K562 (cell line): ENCODE measurements at regions not wholly inside any gene's neighbourhood (a gene's known extent, or its start where the extent isn't known, plus 50 kb on each side); places are given as distances from the start of the nearest gene placed in this dataset.

ENCODE experiments used
- ATAC-seq: fragments of 200-7000 bp; cut with Tn5 transposase; 3 replicates; pipeline ENCODE4 v1.9.1; 2020; ENCODE audit warnings: moderate library complexity
- BruUV-seq: library from RNA; stranded (reverse); fragments of 400-500 nt; replicated peaks from 2 replicates; lab custom pipeline; 2021; lab: Mats Ljungman, UMichigan
- CTCF ChIA-PET: fragments of 300-600 bp; formaldehyde crosslinking; extraction: SDS; loops from one replicate; lab custom pipeline; 2021; ENCODE audit warnings: low intra/inter-chr PET ratio; lab: Yijun Ruan, JAX
- POLR2A ChIA-PET: fragments of 300-600, 350-650 bp; sonication (Branson Sonifier 250); formaldehyde crosslinking; extraction: SDS; loops from one replicate; lab custom pipeline; 2021; ENCODE audit warnings: antibody characterized with exemption, inconsistent platforms; lab: Yijun Ruan, JAX
- DNase-seq, 4 experiments: peaks; one replicate each; pipeline versions ENCODE4 v3.0.0 to v3.0.0-alpha.2; 2011 to 2018; ENCODE audit warnings: low spot score in 3 of 4, mixed read lengths in 3 of 4; ENCODE audit errors: extremely low read depth in 1 of 4
- FAIRE-seq: peaks from 2 replicates; lab custom pipeline; 2011; peaks lifted over from hg19 to GRCh38; lab: Jason Lieb, UNC
- H2AFZ ChIP-seq: 2 replicates; pipeline ENCODE4 v1.6.0; 2011; ENCODE audit warnings: low read depth, low read length, control low read depth, inconsistent platforms
- H3K27ac ChIP-seq: fragments of 200-600 bp; 3 replicates; pipeline ENCODE4 v1.8.0; 2011; ENCODE audit warnings: low read depth, mild to moderate bottlenecking, control low read depth, inconsistent platforms, low read length, moderate library complexity, mixed read lengths; ENCODE audit errors: extremely low read depth
- H3K27me3 ChIP-seq, 2 experiments: fragments of 300-600 bp in 1 of 2; 2 replicates in 1 of 2; 3 replicates in 1 of 2; pipeline versions ENCODE4 v1.6.0 to v1.8.0; 2011; ENCODE audit warnings: inconsistent platforms in 2 of 2, low read length in 2 of 2, mild to moderate bottlenecking in 1 of 2, mixed read lengths in 1 of 2, moderate library complexity in 1 of 2; ENCODE audit not compliant: control insufficient read depth in 2 of 2, insufficient read depth in 2 of 2
- H3K36me3 ChIP-seq: fragments of 300-600 bp; 3 replicates; pipeline ENCODE4 v1.8.0; 2011; ENCODE audit warnings: mild to moderate bottlenecking, low read length, inconsistent platforms; ENCODE audit not compliant: control insufficient read depth, insufficient read depth
- H3K4me1 ChIP-seq, 2 experiments: fragments of 200-600 bp in 1 of 2; replicated peaks in 1 of 2; 2 replicates in 1 of 2; 3 replicates in 1 of 2; pipeline versions ENCODE4 v1.5.1 to v1.8.0; 2011; ENCODE audit warnings: inconsistent platforms in 2 of 2, low read length in 2 of 2, mild to moderate bottlenecking in 1 of 2, mixed read lengths in 1 of 2, moderate library complexity in 1 of 2; ENCODE audit not compliant: control insufficient read depth in 2 of 2, insufficient read depth in 2 of 2
- H3K4me2 ChIP-seq: 2 replicates; pipeline ENCODE4 v1.6.1; 2011; ENCODE audit warnings: low read length, control low read depth, inconsistent platforms, mixed read lengths; ENCODE audit not compliant: insufficient read depth
- H3K4me3 ChIP-seq: fragments of 200-600 bp; sonication (generic), shearing (Covaris generic); 2 replicates; pipeline ENCODE4 v1.5.1; 2016; ENCODE audit warnings: control low read depth, inconsistent platforms
- H3K79me2 ChIP-seq: fragments of 200-600 bp; 3 replicates; pipeline ENCODE4 v1.8.0; 2011; ENCODE audit warnings: low read length, inconsistent platforms; ENCODE audit not compliant: control insufficient read depth, insufficient read depth
- H3K9ac ChIP-seq, 2 experiments: 2 replicates each; pipeline versions ENCODE4 v1.6.0 to v1.6.1; 2011; ENCODE audit warnings: low read depth in 2 of 2, low read length in 2 of 2, control low read depth in 1 of 2, inconsistent platforms in 1 of 2, mild to moderate bottlenecking in 1 of 2, mixed read lengths in 1 of 2; ENCODE audit not compliant: insufficient read depth in 1 of 2
- H3K9me1 ChIP-seq: one replicate; pipeline ENCODE4 v1.6.0; 2011; ENCODE audit warnings: inconsistent platforms, mild to moderate bottlenecking, low read length, moderate library complexity; ENCODE audit not compliant: control insufficient read depth, insufficient read depth
- H3K9me3 ChIP-seq: replicated peaks from 2 replicates; pipeline ENCODE4 v1.5.1; 2011; ENCODE audit warnings: low read depth, low read length, inconsistent platforms; ENCODE audit not compliant: control insufficient read depth, insufficient read depth
- H4K20me1 ChIP-seq: replicated peaks from 2 replicates; pipeline ENCODE4 v1.6.1; 2011; ENCODE audit warnings: low read length, inconsistent platforms, mixed read lengths; ENCODE audit not compliant: control insufficient read depth, insufficient read depth
- BACH1 ChIP-seq: fragments of 200-800 bp; sonication (Bioruptor generic); IDR thresholded peaks from 2 replicates; pipeline ENCODE4 v1.6.1; 2016; ENCODE audit warnings: missing genetic modification characterization, missing compliant biosample characterization
- NR2C1 ChIP-seq, 2 experiments: fragments of 450-650 bp; IDR thresholded peaks; 2 replicates each; pipeline ENCODE4 v1.6.1; 2017; ENCODE audit warnings: mild to moderate bottlenecking in 2 of 2, antibody characterized with exemption in 1 of 2, inconsistent platforms in 1 of 2, missing compliant biosample characterization in 1 of 2, missing genetic modification characterization in 1 of 2
- ZBTB1 ChIP-seq: sonication (generic); formaldehyde crosslinking; IDR thresholded peaks from 2 replicates; pipeline ENCODE4 v1.8.1; 2023; ENCODE audit warnings: missing genetic modification reagents, low read depth, mild to moderate bottlenecking, borderline replicate concordance
- ZEB2 ChIP-seq: fragments of 450-650 bp; IDR thresholded peaks from 2 replicates; pipeline ENCODE4 v1.6.1; 2016
- ZFPM2 ChIP-seq: fragments of 250-450 bp; sonication (Bioruptor Pico); IDR thresholded peaks from 2 replicates; pipeline ENCODE4 v1.5.1; 2022; ENCODE audit warnings: mild to moderate bottlenecking
- ZNF232 ChIP-seq: sonication (generic); formaldehyde crosslinking; IDR thresholded peaks from 2 replicates; pipeline ENCODE4 v1.8.0; 2022; ENCODE audit warnings: mild to moderate bottlenecking, missing genetic modification reagents
- ZNF586 ChIP-seq: fragments of 450-650 bp; formaldehyde crosslinking; conservative IDR thresholded peaks from 2 replicates; pipeline ENCODE4 v1.4.0; 2020; ENCODE audit warnings: mild to moderate bottlenecking, moderate library complexity
- ZNF696 ChIP-seq: fragments of 250-450 bp; sonication (Bioruptor Pico); conservative IDR thresholded peaks from 2 replicates; pipeline ENCODE4 v1.4.0; 2020; ENCODE audit warnings: mild to moderate bottlenecking, moderate library complexity
- WGBS: fragments of 100-300 bp; shearing (Covaris generic); methylation state at CpG from one replicate; pipeline ENCODE4 v1.1.6; 2016; ENCODE audit warnings: low coverage, mixed read lengths; ENCODE audit not compliant: insufficient coverage; ENCODE audit errors: missing lambda C conversion rate; 5-methylcytosine and 5-hydroxymethylcytosine counted together
- in situ Hi-C: fragments of 300-500 bp; cut with MboI; formaldehyde crosslinking; loops from 4 replicates; pipeline ENCODE4 v1.15.0; 2018; ENCODE audit warnings: inconsistent platforms, mixed read lengths
- intact Hi-C: fragments of 100-400 bp; cut with micrococcal nuclease; formaldehyde crosslinking; loops from 2 replicates; pipeline ENCODE4 v1.14.2; 2022
- TF ChIP-seq, protein P1 (sequence below): fragments of 250-450 bp; sonication (Bioruptor Pico); IDR thresholded peaks from 2 replicates; pipeline ENCODE4 v1.5.0; 2021; ENCODE audit warnings: mild to moderate bottlenecking, borderline replicate concordance

DNA sequence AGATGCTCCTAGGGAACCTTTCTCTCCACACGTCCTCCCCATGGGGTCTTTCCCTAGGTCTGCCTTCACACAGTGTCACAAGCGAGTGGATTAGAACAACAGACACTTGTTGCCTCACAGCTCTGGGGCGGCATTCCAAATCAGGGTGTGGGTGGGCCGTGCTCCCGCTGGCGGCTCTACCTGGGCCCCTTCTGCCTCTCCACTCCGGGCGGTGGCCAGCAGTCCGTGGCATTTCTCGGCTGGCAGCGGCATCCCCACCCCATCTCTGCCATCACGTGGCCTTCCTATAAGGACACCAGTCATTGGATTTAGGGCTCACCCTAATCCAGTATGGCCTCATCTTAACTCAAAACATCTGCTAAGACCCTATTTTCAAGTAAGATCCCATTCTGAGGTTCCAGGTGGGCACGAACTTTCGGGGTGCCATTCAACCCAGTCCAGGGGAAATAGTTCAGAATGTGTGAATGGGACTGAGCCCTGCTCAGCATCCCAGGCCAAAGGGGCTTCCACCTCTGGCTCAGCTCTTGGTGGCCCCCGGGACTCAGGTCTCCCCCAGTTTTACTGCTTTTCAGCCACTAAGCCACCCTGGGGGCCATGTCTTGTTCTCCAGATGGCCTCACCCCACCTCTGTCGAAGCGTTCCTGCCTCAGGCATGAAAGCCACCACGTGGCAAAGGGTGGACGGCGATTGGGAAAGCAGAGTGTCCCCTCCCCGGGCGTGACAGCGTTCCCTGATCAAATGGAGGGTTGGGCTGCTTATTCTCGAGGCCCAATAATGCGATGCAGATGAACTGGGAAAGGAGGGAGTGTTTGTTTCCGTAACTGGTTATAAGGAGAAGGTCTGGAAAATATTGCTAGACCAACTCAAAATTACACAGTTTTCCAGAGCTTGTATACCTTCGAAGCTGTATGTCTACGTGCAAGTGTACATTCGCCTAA, 350.0 kb downstream of the GLRX3 start (continued):
- TF ChIP-seq ZBTB1 (CRISPR knock-in tag) (no peak), NR2C1 (IDR thresholded peaks at IDR 0.05) (no peak), NR2C1 (tag; IDR thresholded peaks at IDR 0.05) (no peak), ZNF696 (CRISPR knock-in tag) (no peak), BACH1 (tag) (no peak)
- TF ChIP-seq, all 486 proteins: peak for 0

DNA sequence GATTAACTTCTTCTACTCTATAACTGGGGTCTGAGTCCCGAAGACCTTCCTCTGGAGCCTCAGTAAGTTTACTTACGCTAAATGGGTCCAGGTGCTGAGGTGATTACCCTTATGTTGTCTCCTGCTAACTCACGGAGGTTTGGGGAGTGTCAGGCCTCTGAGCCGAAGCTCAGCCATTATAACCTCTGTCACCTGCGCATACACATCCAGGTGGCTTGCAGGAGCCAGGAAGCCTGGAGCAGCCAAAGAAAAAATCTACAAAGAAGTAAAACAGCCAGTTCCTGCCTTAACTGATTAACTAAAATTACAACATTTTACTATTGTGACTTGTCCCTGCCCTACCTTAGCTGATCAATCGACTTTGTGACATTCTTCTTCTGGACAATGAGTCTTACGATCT, 350.7 kb downstream of the GLRX3 start:
- CTCF ChIA-PET = no interaction called here
- Histone ChIP-seq H3K79me2 (no peaks in the 10 kb centered on the region), H3K27ac (no peak overlapping the region), H3K4me3 (no peak overlapping the region), H3K4me2 (no peak overlapping the region), H3K4me1 (no peaks in the 10 kb centered on the region), H3K9me3 (no peaks in the 10 kb centered on the region), H3K27me3 (peaks cover 0 to 8% of the 10 kb centered on the region in 2 experiments; a peak in 1 of 5 replicates), H2AFZ (no peak overlapping the region), H3K9ac (no peak overlapping the region), H4K20me1 (no peaks in the 10 kb centered on the region), H3K36me3 (no peaks in the 10 kb centered on the region), H3K9me1 (no peaks in the 10 kb centered on the region)
- BruUV-seq = no TSS peak
- TF ChIP-seq ZFPM2 (CRISPR knock-in tag) (no peak), ZNF586 (CRISPR knock-in tag) (no peak), ZEB2 (no peak), ZNF232 (CRISPR knock-in tag) (no peak)
- TF ChIP-seq, protein P1, sequence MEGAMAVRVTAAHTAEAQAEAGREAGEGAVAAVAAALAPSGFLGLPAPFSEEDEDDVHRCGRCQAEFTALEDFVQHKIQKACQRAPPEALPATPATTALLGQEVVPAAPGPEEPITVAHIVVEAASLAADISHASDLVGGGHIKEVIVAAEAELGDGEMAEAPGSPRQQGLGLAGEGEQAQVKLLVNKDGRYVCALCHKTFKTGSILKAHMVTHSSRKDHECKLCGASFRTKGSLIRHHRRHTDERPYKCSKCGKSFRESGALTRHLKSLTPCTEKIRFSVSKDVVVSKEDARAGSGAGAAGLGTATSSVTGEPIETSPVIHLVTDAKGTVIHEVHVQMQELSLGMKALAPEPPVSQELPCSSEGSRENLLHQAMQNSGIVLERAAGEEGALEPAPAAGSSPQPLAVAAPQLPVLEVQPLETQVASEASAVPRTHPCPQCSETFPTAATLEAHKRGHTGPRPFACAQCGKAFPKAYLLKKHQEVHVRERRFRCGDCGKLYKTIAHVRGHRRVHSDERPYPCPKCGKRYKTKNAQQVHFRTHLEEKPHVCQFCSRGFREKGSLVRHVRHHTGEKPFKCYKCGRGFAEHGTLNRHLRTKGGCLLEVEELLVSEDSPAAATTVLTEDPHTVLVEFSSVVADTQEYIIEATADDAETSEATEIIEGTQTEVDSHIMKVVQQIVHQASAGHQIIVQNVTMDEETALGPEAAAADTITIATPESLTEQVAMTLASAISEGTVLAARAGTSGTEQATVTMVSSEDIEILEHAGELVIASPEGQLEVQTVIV = no peak
- 0% methylated on average over 3 of the region's 7 CpGs for WGBS
- FAIRE-seq (no peak), ATAC-seq (no peak), DNase-seq (no peak)
- POLR2A ChIA-PET = no interaction called here
- intact Hi-C loops (no loop called here), in situ Hi-C loops (no loop called here)
